B cell (primary cell): ENCODE measurements at regions not wholly inside any gene's neighbourhood (a gene's known extent, or its start where the extent isn't known, plus 50 kb on each side); places are given as distances from the start of the nearest gene placed in this dataset.

Experiments
- CTCF ChIP-seq: fragments of 200-600 bp; IDR thresholded peaks from one replicate; pipeline ENCODE4 v1.8.0; 2022; ENCODE audit warnings: antibody characterized with exemption, mild to moderate bottlenecking
- EZH2 ChIP-seq: IDR thresholded peaks from 2 replicates; pipeline ENCODE4 v1.6.1; 2012; ENCODE audit warnings: borderline replicate concordance, low read depth, mild to moderate bottlenecking, moderate library complexity, low read length; ENCODE audit not compliant: insufficient read depth, poor library complexity, severe bottlenecking

DNA sequence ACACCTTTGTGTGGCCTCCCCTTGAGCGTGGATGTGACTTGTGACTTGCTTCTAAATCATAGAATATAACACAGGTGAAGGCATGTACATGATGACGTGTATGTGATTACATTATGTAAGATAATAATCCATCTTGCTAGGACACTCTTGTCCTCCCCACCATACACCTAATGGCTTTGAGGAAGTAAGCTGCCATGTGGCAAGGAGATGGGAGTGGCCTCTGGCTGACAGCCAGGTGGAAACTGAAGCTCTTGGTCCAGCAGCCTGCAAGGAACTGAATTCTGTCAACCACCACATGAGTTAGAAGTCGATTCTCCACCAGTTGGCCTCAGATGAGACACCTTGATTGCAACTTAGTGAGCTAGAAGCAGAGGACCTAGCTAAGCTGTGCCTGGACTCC, 67.4 kb upstream of the ELN start:
- TF ChIP-seq CTCF (no peak), EZH2 (no peak)
